PFSK-1 (cell line): ENCODE measurements at regions not wholly inside any gene's neighbourhood (a gene's known extent, or its start where the extent isn't known, plus 50 kb on each side); places are given as distances from the start of the nearest gene placed in this dataset.

Experiments
- FOXP2 ChIP-seq: optimal IDR thresholded peaks from 2 replicates; pipeline ENCODE3; 2011; ENCODE audit warnings: borderline replicate concordance, control low read depth, inconsistent platforms; ENCODE audit not compliant: insufficient read depth; ENCODE audit errors: extremely low read length, extremely low read depth
- POLR2AphosphoS5 ChIP-seq: IDR thresholded peaks from 2 replicates; pipeline ENCODE4 v1.6.1; 2012; ENCODE audit warnings: low read depth, mild to moderate bottlenecking, control low read depth, low read length, moderate library complexity
- SIN3A ChIP-seq: IDR thresholded peaks from 2 replicates; pipeline ENCODE4 v1.6.1; 2012; ENCODE audit warnings: mild to moderate bottlenecking, low read length, moderate library complexity, borderline replicate concordance; ENCODE audit not compliant: insufficient read depth
- TAF1 ChIP-seq: IDR thresholded peaks from 2 replicates; pipeline ENCODE4 v1.6.1; 2012; ENCODE audit warnings: low read length, control low read depth, borderline replicate concordance; ENCODE audit not compliant: insufficient read depth
- TF ChIP-seq, protein P1 (sequence below), 2 experiments: IDR thresholded peaks; 2 replicates each; pipeline versions ENCODE4 v1.6.1 to v1.8.0; 2011 to 2012; ENCODE audit warnings: low read depth in 2 of 2, low read length in 2 of 2, control low read depth in 1 of 2, inconsistent platforms in 1 of 2, mild to moderate bottlenecking in 1 of 2, moderate library complexity in 1 of 2; ENCODE audit not compliant: insufficient read depth in 1 of 2

DNA sequence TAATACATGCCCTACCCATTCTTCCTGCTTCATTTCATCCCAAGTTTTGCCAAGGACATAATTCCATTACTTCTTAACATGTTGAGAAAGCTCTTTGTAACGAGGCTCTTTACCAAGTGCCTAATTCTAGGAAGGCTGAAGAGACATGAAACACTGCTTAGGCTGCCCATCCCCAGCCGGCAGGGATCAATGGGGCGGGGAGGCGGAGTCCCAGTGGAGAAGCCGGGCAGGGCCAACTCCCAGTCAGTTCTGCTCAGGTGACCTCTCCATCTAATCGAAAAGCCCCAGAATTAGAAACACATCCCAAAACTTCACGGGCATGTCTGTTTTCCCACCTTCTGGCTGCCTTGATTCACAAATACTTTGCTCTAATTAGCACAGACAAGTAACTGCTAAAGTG, 89.5 kb upstream of the LYZL1 start:
- TF ChIP-seq, protein P1, sequence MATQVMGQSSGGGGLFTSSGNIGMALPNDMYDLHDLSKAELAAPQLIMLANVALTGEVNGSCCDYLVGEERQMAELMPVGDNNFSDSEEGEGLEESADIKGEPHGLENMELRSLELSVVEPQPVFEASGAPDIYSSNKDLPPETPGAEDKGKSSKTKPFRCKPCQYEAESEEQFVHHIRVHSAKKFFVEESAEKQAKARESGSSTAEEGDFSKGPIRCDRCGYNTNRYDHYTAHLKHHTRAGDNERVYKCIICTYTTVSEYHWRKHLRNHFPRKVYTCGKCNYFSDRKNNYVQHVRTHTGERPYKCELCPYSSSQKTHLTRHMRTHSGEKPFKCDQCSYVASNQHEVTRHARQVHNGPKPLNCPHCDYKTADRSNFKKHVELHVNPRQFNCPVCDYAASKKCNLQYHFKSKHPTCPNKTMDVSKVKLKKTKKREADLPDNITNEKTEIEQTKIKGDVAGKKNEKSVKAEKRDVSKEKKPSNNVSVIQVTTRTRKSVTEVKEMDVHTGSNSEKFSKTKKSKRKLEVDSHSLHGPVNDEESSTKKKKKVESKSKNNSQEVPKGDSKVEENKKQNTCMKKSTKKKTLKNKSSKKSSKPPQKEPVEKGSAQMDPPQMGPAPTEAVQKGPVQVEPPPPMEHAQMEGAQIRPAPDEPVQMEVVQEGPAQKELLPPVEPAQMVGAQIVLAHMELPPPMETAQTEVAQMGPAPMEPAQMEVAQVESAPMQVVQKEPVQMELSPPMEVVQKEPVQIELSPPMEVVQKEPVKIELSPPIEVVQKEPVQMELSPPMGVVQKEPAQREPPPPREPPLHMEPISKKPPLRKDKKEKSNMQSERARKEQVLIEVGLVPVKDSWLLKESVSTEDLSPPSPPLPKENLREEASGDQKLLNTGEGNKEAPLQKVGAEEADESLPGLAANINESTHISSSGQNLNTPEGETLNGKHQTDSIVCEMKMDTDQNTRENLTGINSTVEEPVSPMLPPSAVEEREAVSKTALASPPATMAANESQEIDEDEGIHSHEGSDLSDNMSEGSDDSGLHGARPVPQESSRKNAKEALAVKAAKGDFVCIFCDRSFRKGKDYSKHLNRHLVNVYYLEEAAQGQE (IDR thresholded peaks at IDR 0.05; ENCODE audit: insufficient read depth in 1 of 2, low read depth in 2 of 2, low read length in 2 of 2): no peak
- no peak for TF ChIP-seq POLR2AphosphoS5
- no peak for TF ChIP-seq TAF1
- TF ChIP-seq SIN3A: no peak
- TF ChIP-seq FOXP2: no peak
